Glutamatergic neuron (in vitro differentiated cells): ENCODE measurements at regions not wholly inside any gene's neighbourhood (a gene's known extent, or its start where the extent isn't known, plus 50 kb on each side); places are given as distances from the start of the nearest gene placed in this dataset.
"Not testable (repeated sequence)": the region's sequence is repeated elsewhere in the genome, so short reads cannot be mapped to it uniquely, and the experiment has no call there.

Source experiments
- DNase-seq: peaks from one replicate; pipeline ENCODE4 v3.0.0; 2022
- H3K27ac Mint-ChIP-seq: one replicate; pipeline ENCODE4 v1.8.0; 2020; ENCODE audit warnings: mild to moderate bottlenecking, mixed read lengths, inconsistent platforms; ENCODE audit not compliant: unreplicated experiment
- H3K27me3 Mint-ChIP-seq: one replicate; pipeline ENCODE4 v1.8.0; 2020; ENCODE audit warnings: mild to moderate bottlenecking, moderate library complexity, mixed read lengths, inconsistent platforms; ENCODE audit not compliant: unreplicated experiment
- H3K36me3 Mint-ChIP-seq: one replicate; pipeline ENCODE4 v1.8.0; 2020; ENCODE audit warnings: mild to moderate bottlenecking, mixed read lengths, inconsistent platforms; ENCODE audit not compliant: unreplicated experiment
- H3K4me1 Mint-ChIP-seq: one replicate; pipeline ENCODE4 v1.8.0; 2020; ENCODE audit warnings: mild to moderate bottlenecking, low read depth, mixed read lengths, inconsistent platforms; ENCODE audit not compliant: unreplicated experiment
- H3K4me3 Mint-ChIP-seq: one replicate; pipeline ENCODE4 v1.8.0; 2020; ENCODE audit warnings: mild to moderate bottlenecking, mixed read lengths, inconsistent platforms; ENCODE audit not compliant: unreplicated experiment
- H3K9me3 Mint-ChIP-seq: one replicate; pipeline ENCODE4 v1.8.0; 2020; ENCODE audit warnings: mild to moderate bottlenecking, moderate library complexity, mixed read lengths, inconsistent platforms; ENCODE audit not compliant: unreplicated experiment
- CTCF ChIP-seq: fragments of 200-600 bp; sonication (generic); IDR thresholded peaks from one replicate; pipeline ENCODE4 v1.5.0; 2021; ENCODE audit not compliant: partially characterized antibody, unreplicated experiment

DNA sequence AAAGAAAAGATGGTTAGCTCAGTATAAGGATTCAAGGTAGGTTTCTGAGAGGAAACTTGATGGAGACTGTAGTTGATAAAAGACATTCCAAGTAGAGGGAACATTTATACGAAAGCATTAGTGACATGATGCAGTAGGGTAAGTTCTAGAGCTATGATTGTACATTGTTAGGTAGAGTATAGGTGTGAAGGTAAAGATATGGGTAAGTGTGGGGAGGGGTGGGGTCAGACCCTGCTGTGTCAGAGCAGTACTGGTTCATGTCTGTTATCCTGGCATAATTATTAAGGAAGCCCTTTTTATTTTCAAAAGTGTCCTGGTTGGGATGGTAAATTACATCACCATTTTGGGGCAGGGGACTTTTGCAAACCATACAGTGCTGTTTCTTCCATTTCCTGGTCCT lies 635.8 kb downstream of the COL12A1 start:
- H3K27me3 Mint-ChIP-seq, result no peaks in the 10 kb centered on the region
- H3K27ac Mint-ChIP-seq, result no peak overlapping the region
- TF ChIP-seq CTCF, result no peak

GRCh38 chr6:74568861-74569260 lies 637.0 kb downstream of the COL12A1 start:
- H3K27ac Mint-ChIP-seq, result no peak overlapping the region

More for the DNA sequence above, 635.8 kb downstream of the COL12A1 start:
- H3K4me3 Mint-ChIP-seq, result no peak overlapping the region
- H3K4me1 Mint-ChIP-seq, result no peaks in the 10 kb centered on the region
- H3K9me3 Mint-ChIP-seq, result no peaks in the 10 kb centered on the region
- no peaks in the 10 kb centered on the region for H3K36me3 Mint-ChIP-seq
- DNase-seq, result no peak

DNA sequence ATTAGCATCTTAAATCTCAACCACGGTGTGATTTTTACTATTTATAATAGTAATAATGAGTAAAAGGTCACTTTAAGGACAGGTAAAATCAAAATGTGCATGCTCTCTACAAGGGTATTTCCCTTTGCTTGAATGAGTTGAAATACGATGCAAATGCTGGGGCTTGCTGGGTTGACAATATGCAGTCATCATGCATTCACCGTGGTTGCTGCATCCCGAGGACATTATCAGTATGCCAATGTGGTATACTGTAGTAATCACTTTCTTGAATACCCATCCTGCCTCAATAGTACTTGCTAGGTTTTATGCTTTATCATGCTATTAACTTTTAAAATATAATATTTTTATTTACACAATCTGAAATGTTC lies 637.9 kb downstream of the COL12A1 start:
- H3K27me3 Mint-ChIP-seq, H3K27ac Mint-ChIP-seq, H3K9me3 Mint-ChIP-seq, H3K4me3 Mint-ChIP-seq, H3K4me1 Mint-ChIP-seq, DNase-seq, H3K36me3 Mint-ChIP-seq: not testable (repeated sequence)

More at GRCh38 chr6:74568861-74569260, 637.0 kb downstream of the COL12A1 start:
- Mint-ChIP-seq H3K27me3 (no peaks in the 10 kb centered on the region), H3K36me3 (no peaks in the 10 kb centered on the region), H3K4me1 (no peaks in the 10 kb centered on the region), H3K9me3 (no peaks in the 10 kb centered on the region), H3K4me3 (no peak overlapping the region)
- no peak for TF ChIP-seq CTCF
- no peak for DNase-seq

- TF ChIP-seq CTCF, result no peak
- H3K27ac Mint-ChIP-seq, result no peak overlapping the region
- DNase-seq, result no peak
- H3K4me3 Mint-ChIP-seq, result no peak overlapping the region
- no peaks in the 10 kb centered on the region for H3K27me3 Mint-ChIP-seq
- H3K9me3 Mint-ChIP-seq, result no peaks in the 10 kb centered on the region
- H3K4me1 Mint-ChIP-seq, result no peaks in the 10 kb centered on the region
- no peaks in the 10 kb centered on the region for H3K36me3 Mint-ChIP-seq
These were observed 638.5 kb downstream of the COL12A1 start for GRCh38 chr6:74567281-74567922.

DNA sequence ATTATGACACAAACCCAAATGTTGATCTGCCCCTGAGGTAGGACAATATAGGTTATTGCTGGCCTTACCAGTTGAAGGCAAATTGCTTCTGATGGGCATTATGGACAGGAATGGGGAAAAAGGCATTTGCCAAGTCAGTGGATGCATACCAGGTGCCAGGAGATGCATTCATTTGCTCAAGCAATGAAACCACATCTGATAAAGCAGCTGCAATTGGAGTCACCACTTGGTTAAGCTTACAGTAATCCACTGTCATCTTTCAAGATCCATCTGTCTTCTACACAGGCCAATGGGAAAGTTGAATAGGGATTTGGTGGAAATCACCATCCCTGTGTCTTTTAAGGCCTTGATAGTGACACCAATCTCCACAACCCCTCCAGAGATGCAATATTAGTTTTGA lies 648.6 kb downstream of the COL12A1 start:
- no peaks in the 10 kb centered on the region for H3K36me3 Mint-ChIP-seq

More for the DNA sequence above, 648.6 kb downstream of the COL12A1 start:
- Mint-ChIP-seq H3K27ac (no peak overlapping the region), H3K9me3 (no peaks in the 10 kb centered on the region), H3K4me1 (no peaks in the 10 kb centered on the region), H3K4me3 (no peak overlapping the region), H3K27me3 (no peaks in the 10 kb centered on the region)
- no peak for DNase-seq
- TF ChIP-seq CTCF, result no peak
